ENCODE measurements at regions not wholly inside any gene's neighbourhood (a gene's known extent, or its start where the extent isn't known, plus 50 kb on each side); places are given as distances from the start of the nearest gene placed in this dataset.
A peak's percentile ranks its signal among the peaks of the same experiment; 100 is the strongest.
"Not testable (repeated sequence)": the region's sequence is repeated elsewhere in the genome, so short reads cannot be mapped to it uniquely, and the experiment has no call there.

- DNase-seq, result no peak
Observed at GRCh38 chr3:6743067-6743720, 117.7 kb upstream of the GRM7 start.

GRCh38 chr3:6746443-6746842 is 114.5 kb upstream of the GRM7 start:
- no peak for DNase-seq

DNA sequence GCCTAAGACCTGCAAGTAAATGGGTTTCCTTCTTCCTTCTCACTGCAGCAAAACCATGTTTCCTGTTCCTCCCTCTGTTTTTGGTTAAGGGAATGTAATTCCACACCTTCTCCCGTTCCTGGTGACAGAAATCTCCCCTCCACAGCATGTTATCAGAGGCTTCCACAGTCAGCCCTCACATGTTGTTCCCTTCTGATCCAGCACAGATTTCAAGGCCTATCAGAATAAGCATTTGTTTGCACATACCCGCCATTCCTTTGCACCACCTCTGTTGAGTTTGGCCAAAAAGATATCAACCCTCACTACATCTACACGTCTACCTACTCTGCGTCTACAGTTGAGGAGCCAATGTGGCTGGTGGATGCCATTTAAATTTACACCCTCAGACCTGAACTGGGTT is 113.9 kb upstream of the GRM7 start:
- no peak for DNase-seq

GRCh38 chr3:6750782-6751181 is 110.1 kb upstream of the GRM7 start:
- no peak for DNase-seq

DNA sequence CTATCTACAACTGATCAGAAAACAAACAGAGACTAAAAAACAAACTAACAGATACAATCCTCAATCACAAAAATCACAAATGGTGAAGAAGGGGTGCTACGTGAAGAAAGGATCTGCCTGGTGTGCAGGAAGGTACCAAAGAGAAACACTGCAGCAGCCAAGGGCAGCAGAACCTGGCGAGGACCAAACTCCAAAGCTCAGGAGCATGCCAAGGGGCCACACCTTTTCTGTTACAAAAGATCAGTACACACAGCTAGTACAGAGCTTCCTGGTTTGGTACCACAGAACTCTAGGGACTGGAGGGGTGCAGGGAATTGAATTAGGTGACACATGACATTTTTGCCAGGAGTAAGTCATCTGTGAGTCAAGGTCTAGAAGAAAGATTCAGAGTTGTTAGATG is 107.4 kb upstream of the GRM7 start:
- no peak for DNase-seq

DNA sequence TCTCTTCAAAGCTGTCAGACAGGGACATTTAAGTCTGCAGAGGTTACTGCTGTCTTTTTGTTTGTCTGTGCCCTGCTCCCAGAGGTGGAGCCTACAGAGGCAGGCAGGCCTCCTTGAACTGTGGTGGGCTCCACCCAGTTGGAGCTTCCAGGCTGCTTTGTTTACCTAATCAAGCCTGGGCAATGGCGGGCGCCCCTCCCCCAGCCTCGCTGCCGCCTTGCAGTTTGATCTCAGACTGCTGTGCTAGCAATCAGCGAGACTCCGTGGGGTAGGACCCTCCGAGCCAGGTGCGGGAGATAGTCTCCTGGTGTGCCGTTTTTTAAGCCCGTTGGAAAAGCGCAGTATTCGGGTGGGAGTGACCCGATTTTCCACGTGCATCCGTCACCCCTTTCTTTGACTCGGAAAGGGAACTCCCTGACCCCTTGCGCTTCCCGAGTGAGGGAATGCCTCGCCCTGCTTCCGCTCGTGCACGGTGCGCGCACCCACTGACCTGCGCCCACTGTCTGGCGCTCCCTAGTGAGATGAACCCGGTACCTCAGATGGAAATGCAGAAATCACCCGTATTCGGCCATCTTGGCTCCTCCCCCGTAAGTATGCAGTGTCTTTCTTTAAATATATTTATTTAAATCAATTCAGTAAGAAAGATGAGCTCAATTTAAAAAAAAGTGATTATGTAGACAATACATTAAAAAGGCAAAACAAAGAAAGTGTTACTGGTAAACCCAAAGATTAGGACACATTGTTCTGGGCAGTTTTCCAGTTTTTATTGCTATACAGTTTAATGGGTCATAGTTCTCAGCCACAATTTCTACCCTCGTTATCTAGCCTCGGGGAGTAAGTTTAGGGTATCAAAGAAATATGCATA is 91.2 kb upstream of the GRM7 start:
- DNase-seq, result not testable (repeated sequence)

DNA sequence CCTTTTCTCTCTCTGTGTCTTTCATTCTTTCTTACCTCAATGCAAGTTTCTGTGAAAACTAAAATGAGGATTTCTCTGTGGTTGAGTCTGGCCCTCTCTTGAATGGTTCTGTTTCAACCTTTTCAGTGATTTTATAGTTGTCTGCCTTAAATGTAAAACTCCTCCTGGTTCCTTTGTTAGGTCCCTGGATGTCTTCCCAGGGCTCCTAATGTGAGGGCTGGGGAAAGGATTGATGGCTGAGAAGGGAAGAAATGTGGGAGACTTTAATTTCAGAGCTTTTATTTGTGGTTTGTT is 90.6 kb upstream of the GRM7 start:
- no peak for DNase-seq

DNA sequence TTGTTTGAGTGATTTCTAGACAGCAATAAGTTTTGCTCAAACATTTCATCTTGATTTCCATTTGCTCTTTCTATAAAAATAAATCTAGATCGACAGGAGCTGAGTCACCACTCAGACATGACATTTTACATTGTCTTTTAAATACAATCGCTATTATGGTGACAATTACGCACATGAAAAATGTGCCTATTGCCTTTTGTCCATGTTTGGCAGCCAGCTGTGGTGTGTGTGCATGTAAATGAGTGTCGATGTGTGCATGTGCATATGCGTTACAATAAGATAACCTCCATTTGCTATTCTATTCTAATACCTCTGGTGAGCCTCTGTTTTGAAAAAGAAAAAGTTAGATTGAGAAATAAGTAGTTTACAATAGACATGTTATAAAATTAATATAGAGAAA is 89.7 kb upstream of the GRM7 start:
- no peak for DNase-seq

DNA sequence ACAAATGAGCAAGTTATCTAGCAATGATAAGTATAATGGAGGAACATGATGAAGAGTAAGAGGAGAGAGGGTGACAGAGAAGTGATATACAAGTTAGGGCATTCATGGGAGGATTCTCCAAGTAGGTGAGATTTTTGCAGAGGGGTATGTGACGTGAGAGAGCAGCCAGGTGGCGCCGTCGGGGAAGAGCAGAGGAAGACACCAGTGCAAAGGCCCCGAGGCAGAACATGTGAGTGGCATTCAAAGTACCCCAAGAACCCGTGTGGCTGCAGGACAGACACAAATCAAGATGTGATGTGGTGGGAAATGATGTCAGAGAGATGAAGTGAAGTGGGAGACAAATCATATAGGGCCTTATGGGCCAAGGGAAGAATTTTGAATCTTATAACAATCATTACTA is 81.8 kb upstream of the GRM7 start:
- no peak for DNase-seq

GRCh38 chr3:6781092-6781491 is 79.8 kb upstream of the GRM7 start:
- no peak for DNase-seq

- DNase-seq, result no peak
Observed at GRCh38 chr3:6785726-6786125, 75.2 kb upstream of the GRM7 start.

DNA sequence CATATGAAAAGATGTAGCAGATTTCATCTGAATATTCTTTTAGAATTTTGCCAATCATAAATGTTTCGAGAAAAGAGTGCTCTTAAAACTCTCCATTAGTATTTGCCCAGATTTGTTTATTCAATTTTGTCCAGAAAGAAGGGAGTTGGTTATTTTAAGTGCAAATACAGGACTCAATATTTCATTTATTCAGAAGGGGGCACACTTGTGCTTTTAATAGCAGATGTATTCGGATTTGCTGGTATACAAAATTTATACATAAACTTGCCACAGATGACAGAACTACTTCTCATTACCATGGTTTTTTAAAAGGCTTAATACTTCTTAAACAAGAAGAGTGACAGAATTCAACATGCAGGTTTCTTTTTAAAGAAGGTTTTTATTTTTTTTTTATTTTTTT is 69.8 kb upstream of the GRM7 start:
- DNase-seq, result no peak

DNA sequence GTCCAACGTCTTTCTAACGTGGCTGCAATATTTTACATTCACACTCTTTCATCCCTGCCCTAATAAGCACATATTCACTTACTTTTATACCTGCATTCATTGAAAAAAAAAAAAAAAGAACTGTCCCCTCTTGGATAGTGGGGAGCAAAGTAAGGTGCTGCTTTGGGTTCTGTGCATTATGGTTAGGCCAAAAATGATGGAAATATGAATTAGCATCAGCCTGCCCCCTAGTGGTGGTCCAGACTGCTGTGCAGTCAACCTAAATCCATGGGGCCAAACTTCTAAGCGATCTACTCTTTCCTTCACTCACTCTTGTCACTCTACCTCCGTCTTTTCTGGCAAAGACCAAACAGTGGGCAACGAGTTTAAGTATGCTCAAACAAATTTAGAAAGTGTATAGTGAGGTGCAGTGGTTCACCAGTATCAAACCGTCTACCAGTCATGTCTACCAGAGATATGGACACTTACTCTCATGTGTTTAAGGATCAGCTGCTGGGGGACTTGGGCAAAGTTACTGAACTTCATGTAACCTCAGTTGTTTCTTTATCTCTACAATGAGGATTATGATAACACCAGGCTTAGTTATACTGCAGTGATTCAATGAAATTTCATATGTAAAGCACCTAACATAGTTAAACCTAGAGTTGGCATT is 61.5 kb upstream of the GRM7 start:
- peak; percentile 0 for DNase-seq

- DNase-seq, result no peak
Observed at GRCh38 chr3:6803619-6804018, 57.3 kb upstream of the GRM7 start.

- no peak for DNase-seq
Observed at GRCh38 chr3:6805236-6805635, 55.7 kb upstream of the GRM7 start.

DNA sequence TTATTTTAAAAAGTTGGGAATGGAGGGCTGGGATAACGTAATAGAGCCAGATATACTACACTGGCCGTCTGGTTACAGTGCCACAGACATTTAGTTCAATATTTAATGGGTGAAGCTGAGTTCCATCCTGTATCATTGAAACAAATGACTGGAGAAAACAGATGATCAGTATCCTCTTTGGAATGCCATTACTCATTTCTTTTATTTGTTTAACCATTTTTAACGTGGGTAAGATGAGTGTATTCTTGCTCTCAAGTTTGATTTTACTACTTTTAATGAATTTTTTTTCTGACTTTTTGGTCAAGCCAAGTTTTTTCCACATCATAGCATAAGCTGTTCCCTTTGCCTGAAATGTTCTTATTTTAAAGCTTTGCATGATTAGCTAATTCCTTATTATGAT is 53.9 kb upstream of the GRM7 start:
- DNase-seq, result no peak

GRCh38 chr3:6807967-6808588 is 52.8 kb upstream of the GRM7 start:
- DNase-seq, result no peak

DNA sequence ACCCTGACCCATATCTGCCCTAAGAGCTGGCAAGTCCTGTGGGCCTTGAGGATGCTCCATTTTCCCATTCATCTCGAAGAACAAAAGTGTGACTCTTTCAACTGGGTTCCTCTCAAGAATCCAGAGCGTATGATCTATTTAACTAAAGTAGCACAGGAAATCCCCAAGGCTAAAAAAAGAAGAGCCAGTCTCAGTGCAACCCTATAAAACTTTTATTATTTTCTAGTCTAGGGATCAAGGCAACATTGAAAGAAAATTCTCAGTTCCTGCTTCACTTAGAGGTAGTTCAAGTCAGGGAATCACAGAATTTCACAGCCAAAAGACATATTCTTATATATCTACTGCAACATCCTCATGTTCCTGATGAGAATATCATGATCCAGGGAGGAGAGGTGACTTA is 51.6 kb upstream of the GRM7 start:
- no peak for DNase-seq
